OCI-LY7 (cell line): ENCODE measurements at regions not wholly inside any gene's neighbourhood (a gene's known extent, or its start where the extent isn't known, plus 50 kb on each side); places are given as distances from the start of the nearest gene placed in this dataset.

Source experiments
- BruUV-seq: library from RNA; stranded (reverse); fragments of 400-500 nt; replicated peaks from 2 replicates; lab custom pipeline; 2021; lab: Mats Ljungman, UMichigan
- CTCF ChIA-PET: fragments of 300-600 bp; sonication (Branson Sonifier 250); formaldehyde crosslinking; loops from one replicate; lab custom pipeline; 2022; ENCODE audit warnings: antibody characterized with exemption; ENCODE audit not compliant: unreplicated experiment; lab: Charles Lee
- POLR2A ChIA-PET: fragments of 300-600 bp; sonication (Branson Sonifier 250); formaldehyde crosslinking; loops from one replicate; lab custom pipeline; 2022; ENCODE audit warnings: antibody characterized with exemption; lab: Charles Lee
- DNase-seq: peaks from one replicate; pipeline ENCODE4 v3.0.0-alpha.2; 2015; ENCODE audit warnings: low spot score
- H2AFZ ChIP-seq: fragments of 200-600 bp; sonication (generic), shearing (Covaris generic); 2 replicates; pipeline ENCODE4 v1.6.1; 2014; ENCODE audit warnings: mild to moderate bottlenecking, antibody characterized with exemption, low read length, moderate library complexity
- H3K27ac ChIP-seq: fragments of 200-600 bp; sonication (generic); 2 replicates; pipeline ENCODE4 v1.5.1; 2014; ENCODE audit warnings: mixed run types, low read depth, mild to moderate bottlenecking, moderate library complexity, low read length, inconsistent platforms; ENCODE audit not compliant: poor library complexity, severe bottlenecking
- H3K36me3 ChIP-seq: fragments of 200-600 bp; sonication (generic); 2 replicates; pipeline ENCODE4 v1.6.1; 2014; ENCODE audit warnings: mild to moderate bottlenecking, antibody characterized with exemption, low read length, moderate library complexity, mixed read lengths; ENCODE audit not compliant: insufficient read depth
- H3K4me1 ChIP-seq: fragments of 200-600 bp; sonication (generic); 2 replicates; pipeline ENCODE4 v1.5.1; 2014; ENCODE audit warnings: mild to moderate bottlenecking, low read length; ENCODE audit not compliant: insufficient read depth, poor library complexity, severe bottlenecking
- H3K4me2 ChIP-seq: fragments of 200-600 bp; sonication (generic); 2 replicates; pipeline ENCODE4 v1.6.1; 2014; ENCODE audit warnings: mild to moderate bottlenecking, low read length
- H3K4me3 ChIP-seq: fragments of 200-600 bp; sonication (generic); 2 replicates; pipeline ENCODE4 v1.5.1; 2014; ENCODE audit warnings: mild to moderate bottlenecking, low read depth, low read length; ENCODE audit not compliant: poor library complexity, severe bottlenecking
- H3K79me2 ChIP-seq: fragments of 200-600 bp; sonication (generic); 2 replicates; pipeline ENCODE4 v1.6.1; 2016; ENCODE audit warnings: low read depth, mild to moderate bottlenecking, low read length, moderate library complexity, mixed read lengths; ENCODE audit not compliant: insufficient read depth
- H3K9me2 ChIP-seq: fragments of 200-600 bp; sonication (generic); 2 replicates; pipeline ENCODE4 v1.6.1; 2016; ENCODE audit warnings: mild to moderate bottlenecking, low read length, mixed read lengths; ENCODE audit not compliant: insufficient read depth
- H3K9me3 ChIP-seq: fragments of 200-600 bp; sonication (generic); 2 replicates; pipeline ENCODE4 v1.6.1; 2014; ENCODE audit warnings: mild to moderate bottlenecking, mixed run types, low read length, mixed read lengths
- H4K20me1 ChIP-seq: fragments of 200-600 bp; sonication (generic); 2 replicates; pipeline ENCODE4 v1.6.1; 2014; ENCODE audit warnings: mild to moderate bottlenecking, antibody characterized with exemption, low read length, moderate library complexity, mixed read lengths; ENCODE audit not compliant: insufficient read depth
- EZH2phosphoT487 ChIP-seq: fragments of 200-600 bp; sonication (generic); IDR thresholded peaks from 2 replicates; pipeline ENCODE4 v1.6.1; 2018; ENCODE audit warnings: low read depth, borderline replicate concordance, mild to moderate bottlenecking, mixed run types, antibody characterized with exemption, low read length, moderate library complexity, mixed read lengths
- intact Hi-C: fragments of 100-400 bp; cut with micrococcal nuclease; formaldehyde crosslinking; loops from one replicate; pipeline ENCODE4 v1.10.0; 2022; ENCODE audit not compliant: unreplicated experiment
- TF ChIP-seq, protein P1 (sequence below): fragments of 200-600 bp; sonication (generic); conservative IDR thresholded peaks from 2 replicates; pipeline ENCODE4 v1.5.1; 2014; ENCODE audit warnings: mild to moderate bottlenecking, antibody characterized with exemption, low read length, moderate library complexity, mixed read lengths

DNA sequence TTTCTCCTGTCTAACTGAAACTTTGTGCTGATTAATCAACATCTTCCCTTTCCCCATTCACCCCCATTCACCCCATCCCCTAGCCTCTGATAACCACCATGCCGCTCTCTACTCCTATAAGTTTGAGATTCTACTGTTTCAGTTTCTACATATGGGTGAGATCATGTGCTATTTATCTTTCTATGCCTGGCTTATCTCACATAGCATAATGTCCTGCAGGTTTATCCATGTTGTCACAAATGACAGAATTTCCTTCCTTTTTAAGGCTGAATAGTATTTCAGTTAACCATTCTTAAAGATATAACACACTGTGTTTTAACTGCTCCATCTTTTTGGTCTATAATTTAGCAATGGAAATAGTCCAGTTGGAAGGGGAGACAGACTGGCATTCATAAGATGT is 205.1 kb downstream of the SNCAIP start:
- no peaks in the 10 kb centered on the region for H3K9me2 ChIP-seq
- H4K20me1 ChIP-seq: no peaks in the 10 kb centered on the region
- TF ChIP-seq, protein P1, sequence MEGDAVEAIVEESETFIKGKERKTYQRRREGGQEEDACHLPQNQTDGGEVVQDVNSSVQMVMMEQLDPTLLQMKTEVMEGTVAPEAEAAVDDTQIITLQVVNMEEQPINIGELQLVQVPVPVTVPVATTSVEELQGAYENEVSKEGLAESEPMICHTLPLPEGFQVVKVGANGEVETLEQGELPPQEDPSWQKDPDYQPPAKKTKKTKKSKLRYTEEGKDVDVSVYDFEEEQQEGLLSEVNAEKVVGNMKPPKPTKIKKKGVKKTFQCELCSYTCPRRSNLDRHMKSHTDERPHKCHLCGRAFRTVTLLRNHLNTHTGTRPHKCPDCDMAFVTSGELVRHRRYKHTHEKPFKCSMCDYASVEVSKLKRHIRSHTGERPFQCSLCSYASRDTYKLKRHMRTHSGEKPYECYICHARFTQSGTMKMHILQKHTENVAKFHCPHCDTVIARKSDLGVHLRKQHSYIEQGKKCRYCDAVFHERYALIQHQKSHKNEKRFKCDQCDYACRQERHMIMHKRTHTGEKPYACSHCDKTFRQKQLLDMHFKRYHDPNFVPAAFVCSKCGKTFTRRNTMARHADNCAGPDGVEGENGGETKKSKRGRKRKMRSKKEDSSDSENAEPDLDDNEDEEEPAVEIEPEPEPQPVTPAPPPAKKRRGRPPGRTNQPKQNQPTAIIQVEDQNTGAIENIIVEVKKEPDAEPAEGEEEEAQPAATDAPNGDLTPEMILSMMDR: no peak
- TF ChIP-seq EZH2phosphoT487: no peak
- H3K4me3 ChIP-seq: no peak overlapping the region
- intact Hi-C loops: no loop called here
- POLR2A ChIA-PET: no interaction called here
- no peaks in the 10 kb centered on the region for H3K9me3 ChIP-seq
- CTCF ChIA-PET: no interaction called here
- H2AFZ ChIP-seq: no peak overlapping the region
- BruUV-seq: no TSS peak
- H3K4me1 ChIP-seq: no peaks in the 10 kb centered on the region
- no peak overlapping the region for H3K27ac ChIP-seq
- DNase-seq: no peak
- no peaks in the 10 kb centered on the region for H3K36me3 ChIP-seq
- no peaks in the 10 kb centered on the region for H3K79me2 ChIP-seq
- H3K4me2 ChIP-seq: no peak overlapping the region

DNA sequence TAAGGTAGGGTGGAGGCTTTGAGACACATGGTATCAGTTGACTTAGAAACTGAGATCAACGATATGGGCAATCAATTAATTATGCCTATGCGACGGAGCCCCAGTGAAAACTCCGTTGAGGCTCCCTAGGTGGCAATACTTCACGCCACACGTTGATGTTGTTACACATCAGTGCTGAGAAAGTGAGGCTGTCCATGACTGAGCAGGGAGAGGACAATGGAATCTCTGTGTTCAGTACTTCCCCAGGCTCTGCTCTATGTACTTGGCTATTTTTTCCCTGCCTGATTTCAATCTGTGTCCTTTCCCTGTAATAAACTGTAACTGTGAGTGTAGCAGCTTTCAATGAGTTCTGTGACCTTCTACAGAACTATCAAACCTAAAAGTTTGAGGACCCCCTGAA is 211.7 kb downstream of the SNCAIP start:
- POLR2A ChIA-PET: no interaction called here
- no peaks in the 10 kb centered on the region for H3K9me3 ChIP-seq
- H3K4me3 ChIP-seq: no peak overlapping the region
- H3K36me3 ChIP-seq: no peaks in the 10 kb centered on the region
- no peaks in the 10 kb centered on the region for H4K20me1 ChIP-seq
- no peak overlapping the region for H3K27ac ChIP-seq
- H3K9me2 ChIP-seq: no peaks in the 10 kb centered on the region
- no peaks in the 10 kb centered on the region for H3K79me2 ChIP-seq
- no peak for DNase-seq
- intact Hi-C loops: no loop called here
- H3K4me2 ChIP-seq: no peak overlapping the region
- BruUV-seq: no TSS peak
- H2AFZ ChIP-seq: no peak overlapping the region
- no peaks in the 10 kb centered on the region for H3K4me1 ChIP-seq
- no peak for TF ChIP-seq EZH2phosphoT487
- TF ChIP-seq, protein P1: no peak
- CTCF ChIA-PET: no interaction called here

DNA sequence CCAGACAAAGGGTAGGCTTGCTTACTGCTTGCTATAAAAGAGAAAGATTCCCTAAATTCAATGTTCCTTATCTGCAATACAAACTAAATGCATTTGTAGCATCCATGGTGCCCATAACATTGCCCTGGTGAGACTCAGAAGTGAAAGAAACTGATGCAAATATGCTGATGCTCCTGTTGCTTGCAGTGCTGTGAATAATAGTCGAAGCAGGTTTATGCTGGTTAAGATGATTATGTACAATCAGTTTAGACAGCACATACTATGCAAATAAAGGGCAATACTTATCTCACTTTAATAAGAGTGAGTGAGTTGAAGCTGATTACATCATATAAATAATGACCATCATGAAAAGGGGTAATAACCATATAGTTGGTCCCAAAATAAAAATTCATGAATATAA is 215.5 kb downstream of the SNCAIP start:
- BruUV-seq: no TSS peak
- intact Hi-C loops: no loop called here
- Histone ChIP-seq H3K4me2 (no peak overlapping the region), H3K4me3 (no peak overlapping the region), H3K27ac (no peak overlapping the region), H3K4me1 (no peaks in the 10 kb centered on the region), H3K9me3 (no peaks in the 10 kb centered on the region), H3K36me3 (no peaks in the 10 kb centered on the region), H3K9me2 (no peaks in the 10 kb centered on the region), H3K79me2 (no peaks in the 10 kb centered on the region), H4K20me1 (no peaks in the 10 kb centered on the region), H2AFZ (no peak overlapping the region)
- POLR2A ChIA-PET: no interaction called here
- no peak for TF ChIP-seq EZH2phosphoT487
- TF ChIP-seq, protein P1: no peak
- CTCF ChIA-PET: no interaction called here
- no peak for DNase-seq
